Activated B cell treated with CpG ODN at 0.5 μM for 24 hours (primary cell): ENCODE measurements at regions not wholly inside any gene's neighbourhood (a gene's known extent, or its start where the extent isn't known, plus 50 kb on each side); places are given as distances from the start of the nearest gene placed in this dataset.
"Not testable (repeated sequence)": the region's sequence is repeated elsewhere in the genome, so short reads cannot be mapped to it uniquely, and the experiment has no call there.

Experiments
- ATAC-seq: fragments of 200-7000 bp; cut with Tn5 transposase; one replicate; pipeline ENCODE4 v1.10.0; 2021; ENCODE audit warnings: low read depth, mild to moderate bottlenecking, moderate library complexity
- CTCF ChIA-PET: fragments of 350-600 bp; sonication (Branson Sonifier 250); formaldehyde crosslinking; loops from one replicate; lab custom pipeline; 2021; ENCODE audit warnings: antibody characterized with exemption; lab: Charles Lee
- POLR2A ChIA-PET: fragments of 350-600 bp; sonication (Branson Sonifier 250); formaldehyde crosslinking; loops from one replicate; lab custom pipeline; 2021; ENCODE audit warnings: antibody characterized with exemption; lab: Charles Lee
- DNase-seq: peaks from one replicate; pipeline ENCODE4 v3.0.0; 2022
- H3K27ac Mint-ChIP-seq: one replicate; pipeline ENCODE4 v1.8.0; 2020; ENCODE audit warnings: mixed read lengths
- H3K27me3 Mint-ChIP-seq: one replicate; pipeline ENCODE4 v1.8.0; 2021; ENCODE audit warnings: mixed read lengths
- H3K36me3 Mint-ChIP-seq: one replicate; pipeline ENCODE4 v1.8.0; 2021; ENCODE audit warnings: low read depth, mixed read lengths
- H3K4me1 Mint-ChIP-seq: one replicate; pipeline ENCODE4 v1.8.0; 2021; ENCODE audit warnings: mixed read lengths
- H3K4me3 Mint-ChIP-seq: one replicate; pipeline ENCODE4 v1.8.0; 2020; ENCODE audit warnings: mild to moderate bottlenecking, mixed read lengths
- H3K9me3 Mint-ChIP-seq: one replicate; pipeline ENCODE4 v1.8.0; 2020; ENCODE audit warnings: mixed read lengths
- intact Hi-C: fragments of 100-400 bp; cut with micrococcal nuclease; formaldehyde crosslinking; loops from one replicate; pipeline ENCODE4 v1.15.1; 2024
- TF ChIP-seq, protein P1 (sequence below): fragments of 200-600 bp; IDR thresholded peaks from one replicate; pipeline ENCODE4 v1.8.0; 2022; ENCODE audit warnings: antibody characterized with exemption, mild to moderate bottlenecking

DNA sequence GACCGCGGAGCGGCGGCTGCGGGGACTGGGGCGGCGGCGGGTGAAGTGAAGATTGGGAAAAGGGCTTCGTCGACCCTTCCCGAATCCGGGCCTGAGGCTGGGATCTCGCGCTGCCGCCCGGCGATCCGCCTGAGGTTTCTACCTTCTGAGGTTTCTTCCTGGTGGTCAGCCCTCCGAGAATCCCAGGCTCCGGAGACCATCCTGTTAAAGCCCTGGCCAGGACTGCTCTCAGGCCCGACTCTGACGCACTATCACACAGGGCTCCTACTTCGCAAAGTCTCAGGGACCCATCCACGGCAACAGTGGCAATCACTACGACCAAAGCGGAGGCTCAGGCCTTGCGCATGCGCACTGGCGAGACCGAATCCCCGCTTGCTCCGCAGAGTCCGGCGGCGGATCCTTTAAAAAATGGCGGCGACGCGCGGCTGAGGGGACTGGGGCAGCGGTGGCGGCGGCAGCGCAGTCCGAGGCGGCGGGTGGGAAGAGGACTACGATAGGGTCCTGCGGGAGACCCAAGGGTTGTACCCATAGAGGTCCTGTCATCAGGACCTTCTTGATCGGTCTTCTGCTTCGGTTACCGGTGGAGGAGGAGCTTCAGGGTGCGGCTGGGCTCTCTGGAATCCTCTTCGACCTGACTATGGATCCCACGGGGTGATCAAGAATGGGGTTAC is 157.2 kb upstream of the ZNF337 start:
- peak; percentile 60 for ATAC-seq
- peaks cover 17% of the 10 kb centered on the region for H3K4me1 Mint-ChIP-seq
- DNase-seq: peak; percentile 45
- H3K9me3 Mint-ChIP-seq, H3K27ac Mint-ChIP-seq, H3K36me3 Mint-ChIP-seq, intact Hi-C loops, CTCF ChIA-PET, POLR2A ChIA-PET: not testable (repeated sequence)
- H3K4me3 Mint-ChIP-seq: peak overlapping the region; percentile 82
- peaks cover 44% of the 10 kb centered on the region for H3K27me3 Mint-ChIP-seq

DNA sequence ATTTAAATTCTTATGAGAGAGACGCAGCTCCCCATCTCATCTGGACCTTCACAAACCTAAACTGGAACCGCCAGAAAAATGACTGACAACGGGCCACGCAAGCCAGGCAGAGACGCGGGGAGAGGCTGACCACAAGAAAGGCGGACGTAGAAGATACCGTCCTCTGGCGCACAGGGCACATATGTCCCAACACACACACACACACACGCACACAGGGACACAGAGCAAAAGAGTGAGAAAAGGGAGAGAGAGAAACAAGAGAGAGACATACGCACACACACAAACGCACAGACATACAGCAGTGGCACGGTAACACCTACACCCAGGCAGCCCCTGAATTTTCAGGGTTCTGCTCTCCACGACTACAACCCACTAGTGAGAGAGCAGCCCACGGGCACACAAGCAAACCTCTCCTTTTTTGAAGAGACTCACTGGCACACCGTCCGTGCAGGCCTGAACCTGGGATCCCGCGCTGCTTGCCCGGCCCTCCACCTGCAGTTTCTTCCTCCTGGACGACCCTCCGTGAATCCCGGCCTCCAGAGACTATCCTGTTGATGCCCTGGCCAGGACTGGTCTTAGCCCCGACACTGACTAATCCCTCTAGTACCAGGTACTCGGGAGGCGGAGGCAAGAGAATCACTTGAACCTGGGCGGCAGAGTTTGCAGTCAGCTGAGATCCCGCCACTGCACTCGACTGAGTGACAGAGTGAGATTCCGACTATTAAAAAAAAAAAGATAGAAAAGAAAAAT is 156.5 kb upstream of the ZNF337 start:
- H3K27me3 Mint-ChIP-seq: peaks cover 39% of the 10 kb centered on the region
- DNase-seq, POLR2A ChIA-PET, H3K9me3 Mint-ChIP-seq, H3K36me3 Mint-ChIP-seq, ATAC-seq, CTCF ChIA-PET, H3K27ac Mint-ChIP-seq, intact Hi-C loops: not testable (repeated sequence)
- H3K4me3 Mint-ChIP-seq: peak overlapping the region; percentile 82
- H3K4me1 Mint-ChIP-seq: peaks cover 12% of the 10 kb centered on the region

DNA sequence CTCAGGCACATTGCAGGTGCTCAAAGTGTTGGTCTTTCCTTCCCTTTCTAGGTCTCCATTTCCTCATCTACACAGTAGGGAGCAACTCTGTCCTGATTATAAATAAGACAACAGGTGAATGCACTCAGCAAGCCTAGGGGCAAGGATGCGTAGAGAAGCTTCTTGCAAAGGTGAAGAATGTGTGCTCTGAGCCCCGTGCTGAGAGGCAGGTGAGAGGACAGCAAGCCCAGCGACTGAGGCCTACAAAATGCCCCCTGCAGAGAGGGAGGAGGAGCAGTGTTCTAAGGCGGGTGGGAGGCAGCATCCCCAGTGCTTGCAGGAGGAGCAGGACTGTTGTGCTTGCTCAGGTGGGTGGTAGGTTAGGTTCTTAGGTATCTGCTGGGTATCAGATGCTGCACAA is 153.5 kb upstream of the ZNF337 start:
- POLR2A ChIA-PET, CTCF ChIA-PET, H3K4me1 Mint-ChIP-seq, H3K36me3 Mint-ChIP-seq, H3K4me3 Mint-ChIP-seq, intact Hi-C loops, ATAC-seq, DNase-seq, H3K27ac Mint-ChIP-seq, H3K9me3 Mint-ChIP-seq: not testable (repeated sequence)
- peaks cover 18% of the 10 kb centered on the region for H3K27me3 Mint-ChIP-seq

DNA sequence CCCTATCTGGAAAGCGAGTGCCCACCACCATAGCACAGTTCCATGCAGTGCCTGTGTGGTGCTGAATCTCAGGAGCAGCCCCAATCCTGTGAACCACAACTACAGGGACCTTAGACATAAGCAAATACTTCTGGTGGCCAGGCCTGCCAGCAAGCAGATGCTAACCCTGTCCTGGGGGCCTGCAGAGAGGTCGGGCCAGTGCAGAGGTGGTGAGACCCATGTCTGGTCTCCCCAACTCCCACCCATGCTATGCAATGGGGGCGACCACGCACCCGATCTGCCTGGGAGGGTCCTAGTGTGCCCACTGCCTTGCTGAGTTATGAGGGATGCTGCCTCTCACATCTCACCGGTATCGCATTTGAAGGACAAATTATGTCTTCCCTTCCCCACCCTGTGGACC is 151.6 kb upstream of the ZNF337 start:
- H3K9me3 Mint-ChIP-seq: no peaks in the 10 kb centered on the region
- TF ChIP-seq, protein P1, sequence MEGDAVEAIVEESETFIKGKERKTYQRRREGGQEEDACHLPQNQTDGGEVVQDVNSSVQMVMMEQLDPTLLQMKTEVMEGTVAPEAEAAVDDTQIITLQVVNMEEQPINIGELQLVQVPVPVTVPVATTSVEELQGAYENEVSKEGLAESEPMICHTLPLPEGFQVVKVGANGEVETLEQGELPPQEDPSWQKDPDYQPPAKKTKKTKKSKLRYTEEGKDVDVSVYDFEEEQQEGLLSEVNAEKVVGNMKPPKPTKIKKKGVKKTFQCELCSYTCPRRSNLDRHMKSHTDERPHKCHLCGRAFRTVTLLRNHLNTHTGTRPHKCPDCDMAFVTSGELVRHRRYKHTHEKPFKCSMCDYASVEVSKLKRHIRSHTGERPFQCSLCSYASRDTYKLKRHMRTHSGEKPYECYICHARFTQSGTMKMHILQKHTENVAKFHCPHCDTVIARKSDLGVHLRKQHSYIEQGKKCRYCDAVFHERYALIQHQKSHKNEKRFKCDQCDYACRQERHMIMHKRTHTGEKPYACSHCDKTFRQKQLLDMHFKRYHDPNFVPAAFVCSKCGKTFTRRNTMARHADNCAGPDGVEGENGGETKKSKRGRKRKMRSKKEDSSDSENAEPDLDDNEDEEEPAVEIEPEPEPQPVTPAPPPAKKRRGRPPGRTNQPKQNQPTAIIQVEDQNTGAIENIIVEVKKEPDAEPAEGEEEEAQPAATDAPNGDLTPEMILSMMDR: no peak
- no peak for ATAC-seq

DNA sequence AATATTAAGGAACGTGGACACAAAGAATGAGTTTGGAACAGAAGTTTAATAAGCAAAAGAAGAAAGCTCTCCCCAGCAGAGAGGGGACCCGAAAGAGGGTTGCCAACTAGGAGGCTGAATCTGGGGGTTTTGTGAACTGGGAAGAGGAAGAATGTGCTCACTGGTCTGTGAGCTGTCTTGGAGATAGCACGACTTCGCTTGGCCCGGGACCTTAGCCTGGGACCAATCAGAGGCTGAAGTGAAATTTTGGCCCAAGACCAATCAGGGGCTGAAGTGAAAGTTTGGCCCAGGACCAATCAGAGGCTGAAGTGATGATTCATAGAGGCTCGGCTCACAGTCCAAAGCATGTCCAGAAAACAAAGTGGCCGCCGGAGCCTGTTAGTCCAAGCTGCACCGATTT is 148.0 kb upstream of the ZNF337 start:
- CTCF ChIA-PET, POLR2A ChIA-PET, ATAC-seq, H3K27ac Mint-ChIP-seq, H3K4me1 Mint-ChIP-seq, H3K36me3 Mint-ChIP-seq, H3K9me3 Mint-ChIP-seq, H3K27me3 Mint-ChIP-seq, DNase-seq, intact Hi-C loops, H3K4me3 Mint-ChIP-seq: not testable (repeated sequence)

More for the DNA sequence above, 151.6 kb upstream of the ZNF337 start:
- CTCF ChIA-PET: no interaction called here
- POLR2A ChIA-PET: no interaction called here
- Mint-ChIP-seq H3K36me3 (no peaks in the 10 kb centered on the region), H3K27me3 (peaks cover 7% of the 10 kb centered on the region), H3K27ac (no peak overlapping the region), H3K4me3 (no peak overlapping the region), H3K4me1 (peaks cover 4% of the 10 kb centered on the region)
- no peak for DNase-seq
- intact Hi-C loops: no loop called here

DNA sequence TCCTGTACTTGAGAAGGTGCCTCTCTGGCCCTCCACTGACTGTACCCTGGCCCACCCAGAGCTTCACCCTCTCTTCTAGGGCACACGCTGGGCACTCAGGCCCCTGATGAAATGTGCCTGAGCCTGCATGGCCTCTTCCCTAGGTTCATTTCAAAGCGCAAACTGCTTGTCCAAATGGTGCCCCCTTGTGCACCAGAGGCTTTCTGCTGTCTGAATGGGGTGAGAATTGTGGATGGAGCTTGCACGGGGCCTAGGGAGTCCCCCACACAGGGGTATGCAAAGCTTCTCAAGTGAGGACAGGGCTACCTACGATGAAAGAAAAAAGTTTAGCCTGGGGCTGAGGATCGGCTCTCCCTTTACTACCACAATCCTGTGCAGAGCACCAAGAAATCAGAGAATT is 116.9 kb upstream of the ZNF337 start:
- intact Hi-C loops, ATAC-seq, H3K9me3 Mint-ChIP-seq, DNase-seq, H3K4me3 Mint-ChIP-seq, POLR2A ChIA-PET, H3K36me3 Mint-ChIP-seq, CTCF ChIA-PET, H3K4me1 Mint-ChIP-seq, H3K27ac Mint-ChIP-seq, H3K27me3 Mint-ChIP-seq: not testable (repeated sequence)

DNA sequence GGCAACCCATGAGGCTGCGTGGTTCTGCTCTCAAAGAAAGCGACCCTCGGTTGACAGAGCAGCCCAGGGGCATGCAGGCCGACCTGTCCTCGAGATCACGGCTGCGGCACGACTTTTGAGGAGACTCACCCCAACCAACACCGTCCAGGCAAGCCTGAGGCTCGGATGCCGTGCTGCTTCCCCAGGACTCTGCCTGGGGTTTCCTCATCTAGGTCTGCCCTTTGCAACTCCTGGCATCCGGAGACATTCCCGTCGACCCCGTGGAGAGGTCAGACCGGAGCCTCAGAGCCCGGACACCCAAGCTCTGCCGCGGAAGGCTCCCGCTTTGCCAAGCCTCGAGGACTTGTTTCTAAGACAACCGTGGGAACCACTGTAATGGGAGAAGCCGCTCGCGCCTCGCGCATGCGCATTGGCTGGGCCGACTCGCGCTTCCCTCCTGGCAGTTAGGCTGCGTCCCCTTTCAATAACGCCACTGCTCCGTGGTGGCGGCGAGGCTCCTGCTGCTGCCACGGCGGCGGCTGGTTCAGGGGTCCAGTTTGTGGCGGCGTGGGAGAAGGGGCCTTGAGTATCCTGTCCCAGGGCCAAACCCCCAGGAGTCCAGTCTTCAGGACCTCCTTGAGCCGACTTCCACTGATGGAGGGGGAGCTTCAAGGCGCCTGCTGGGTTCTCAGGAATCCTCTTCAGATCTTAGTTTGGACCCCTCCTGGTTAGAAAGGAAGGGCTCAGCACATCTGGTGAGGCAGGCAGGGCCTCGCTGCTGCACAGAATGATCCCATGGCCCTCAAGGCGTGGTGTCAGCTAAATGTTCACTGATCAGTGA is 101.7 kb upstream of the ZNF337 start:
- CTCF ChIA-PET, H3K27me3 Mint-ChIP-seq, H3K27ac Mint-ChIP-seq, H3K4me3 Mint-ChIP-seq, H3K36me3 Mint-ChIP-seq, POLR2A ChIA-PET, H3K9me3 Mint-ChIP-seq, DNase-seq, intact Hi-C loops, ATAC-seq, H3K4me1 Mint-ChIP-seq: not testable (repeated sequence)

DNA sequence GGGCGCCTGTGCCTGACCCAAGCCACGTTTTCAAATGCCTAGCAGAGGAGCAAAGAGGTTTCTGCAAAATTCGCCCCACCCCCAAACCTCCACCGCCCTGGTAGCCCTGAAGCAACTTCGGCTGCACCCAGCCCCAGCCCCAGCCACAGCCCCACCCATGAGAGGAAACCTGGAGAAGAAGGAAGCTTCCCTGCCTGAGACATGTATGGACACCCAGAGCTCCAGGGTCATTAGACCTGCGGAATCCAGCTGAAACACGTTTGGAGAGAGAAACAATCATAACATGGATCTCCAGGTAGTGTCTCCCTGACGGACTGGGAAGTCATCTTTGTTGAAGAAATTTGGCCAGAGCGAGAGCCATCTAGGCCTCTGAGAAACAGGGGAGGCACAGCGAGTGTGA is 100.4 kb upstream of the ZNF337 start:
- H3K4me1 Mint-ChIP-seq, POLR2A ChIA-PET, H3K27ac Mint-ChIP-seq, H3K36me3 Mint-ChIP-seq, ATAC-seq, H3K27me3 Mint-ChIP-seq, CTCF ChIA-PET, DNase-seq, H3K4me3 Mint-ChIP-seq, H3K9me3 Mint-ChIP-seq, intact Hi-C loops: not testable (repeated sequence)

DNA sequence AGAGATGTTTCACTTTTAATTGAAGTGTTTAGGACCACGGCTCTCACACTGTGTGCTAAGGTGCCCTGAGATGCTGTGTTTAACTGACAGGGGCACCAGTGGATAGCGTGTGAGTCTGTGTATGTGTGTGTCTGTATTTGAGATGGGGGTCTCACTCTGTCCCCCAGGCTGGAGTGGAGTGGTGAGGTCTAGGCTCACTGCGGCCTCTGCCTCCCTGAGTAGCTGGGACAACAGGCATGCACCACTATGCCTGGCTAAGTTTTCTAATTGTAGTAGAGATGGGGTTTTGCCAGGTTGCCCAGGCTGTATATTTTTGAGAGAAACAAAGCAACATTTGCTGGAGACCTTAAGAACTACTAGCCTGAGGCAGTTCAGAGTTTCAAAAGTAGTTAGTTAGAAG is 80.6 kb upstream of the ZNF337 start:
- H3K4me1 Mint-ChIP-seq, ATAC-seq, DNase-seq, H3K36me3 Mint-ChIP-seq, POLR2A ChIA-PET, H3K27me3 Mint-ChIP-seq, H3K27ac Mint-ChIP-seq, intact Hi-C loops, H3K4me3 Mint-ChIP-seq, CTCF ChIA-PET, H3K9me3 Mint-ChIP-seq: not testable (repeated sequence)

DNA sequence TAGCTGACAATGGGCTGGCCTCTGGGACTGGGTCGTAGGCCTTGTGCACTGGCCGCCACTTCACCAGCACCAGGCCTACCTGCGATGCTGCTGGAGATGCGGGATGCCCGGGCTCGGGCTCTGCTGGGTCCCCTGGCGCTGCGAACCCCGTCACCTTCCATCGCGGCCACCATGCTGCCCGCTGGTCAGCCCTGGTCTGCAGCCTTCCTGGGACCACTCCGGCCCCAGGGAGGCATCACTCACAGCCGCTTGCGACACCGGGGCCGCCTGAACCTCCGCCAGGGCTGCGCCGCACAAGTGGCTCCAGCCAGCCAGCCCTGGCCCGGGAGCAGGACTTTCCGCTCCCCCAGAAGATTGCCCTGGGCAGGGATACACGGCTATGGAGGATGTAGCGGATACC is 78.1 kb upstream of the ZNF337 start:
- intact Hi-C loops, ATAC-seq, H3K4me3 Mint-ChIP-seq, DNase-seq, POLR2A ChIA-PET, CTCF ChIA-PET, H3K9me3 Mint-ChIP-seq, H3K27me3 Mint-ChIP-seq, H3K27ac Mint-ChIP-seq, H3K36me3 Mint-ChIP-seq, H3K4me1 Mint-ChIP-seq: not testable (repeated sequence)

DNA sequence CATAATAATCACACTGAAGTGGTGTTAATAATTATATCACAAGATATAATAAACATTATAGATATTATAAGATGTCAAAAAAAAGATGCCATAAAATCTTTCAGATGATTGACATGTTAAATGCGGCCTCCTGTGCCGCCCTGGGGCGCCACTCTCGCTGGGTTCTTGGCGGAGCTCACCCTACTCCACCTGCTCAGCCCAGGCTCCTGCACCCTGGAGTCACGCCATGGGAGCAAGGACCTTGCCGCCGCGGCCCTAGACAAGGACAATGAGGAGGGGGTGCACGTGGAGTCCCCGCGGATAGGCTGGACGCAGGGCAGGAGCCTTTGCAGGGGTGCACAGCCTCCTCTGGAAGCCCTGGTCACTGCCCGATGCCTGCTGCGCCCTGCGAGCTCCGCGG is 77.5 kb upstream of the ZNF337 start:
- H3K9me3 Mint-ChIP-seq, H3K27me3 Mint-ChIP-seq, DNase-seq, H3K4me3 Mint-ChIP-seq, H3K36me3 Mint-ChIP-seq, CTCF ChIA-PET, ATAC-seq, intact Hi-C loops, H3K27ac Mint-ChIP-seq, POLR2A ChIA-PET, H3K4me1 Mint-ChIP-seq: not testable (repeated sequence)
